ENCODE measurements at regions not wholly inside any gene's neighbourhood (a gene's known extent, or its start where the extent isn't known, plus 50 kb on each side); places are given as distances from the start of the nearest gene placed in this dataset.
A peak's percentile ranks its signal among the peaks of the same experiment; 100 is the strongest.

- H3K36me3 ChIP-seq (replicated peaks; ENCODE audit: low read depth, low read length): no peaks in the 10 kb centered on the region
- H3K9me3 ChIP-seq (ENCODE audit: insufficient read depth, low read length): no peaks in the 10 kb centered on the region
- TF ChIP-seq EZH2phosphoT487 (IDR thresholded peaks at IDR 0.05; ENCODE audit: low read depth): no peak
- TF ChIP-seq, protein P1, sequence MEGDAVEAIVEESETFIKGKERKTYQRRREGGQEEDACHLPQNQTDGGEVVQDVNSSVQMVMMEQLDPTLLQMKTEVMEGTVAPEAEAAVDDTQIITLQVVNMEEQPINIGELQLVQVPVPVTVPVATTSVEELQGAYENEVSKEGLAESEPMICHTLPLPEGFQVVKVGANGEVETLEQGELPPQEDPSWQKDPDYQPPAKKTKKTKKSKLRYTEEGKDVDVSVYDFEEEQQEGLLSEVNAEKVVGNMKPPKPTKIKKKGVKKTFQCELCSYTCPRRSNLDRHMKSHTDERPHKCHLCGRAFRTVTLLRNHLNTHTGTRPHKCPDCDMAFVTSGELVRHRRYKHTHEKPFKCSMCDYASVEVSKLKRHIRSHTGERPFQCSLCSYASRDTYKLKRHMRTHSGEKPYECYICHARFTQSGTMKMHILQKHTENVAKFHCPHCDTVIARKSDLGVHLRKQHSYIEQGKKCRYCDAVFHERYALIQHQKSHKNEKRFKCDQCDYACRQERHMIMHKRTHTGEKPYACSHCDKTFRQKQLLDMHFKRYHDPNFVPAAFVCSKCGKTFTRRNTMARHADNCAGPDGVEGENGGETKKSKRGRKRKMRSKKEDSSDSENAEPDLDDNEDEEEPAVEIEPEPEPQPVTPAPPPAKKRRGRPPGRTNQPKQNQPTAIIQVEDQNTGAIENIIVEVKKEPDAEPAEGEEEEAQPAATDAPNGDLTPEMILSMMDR (IDR thresholded peaks at IDR 0.05; ENCODE audit: low read depth, low read length): no peak
- no peak overlapping the region for H2AFZ ChIP-seq (ENCODE audit: low read depth, low read length)
- no peaks in the 10 kb centered on the region for H3K79me2 ChIP-seq (ENCODE audit: low read length)
- H3K27ac ChIP-seq (ENCODE audit: low read length): no peak overlapping the region
- H3K9ac ChIP-seq (ENCODE audit: low read length): no peak overlapping the region
- peaks cover 9% of the 10 kb centered on the region; the same call in 1 of the 2 replicates for H4K20me1 ChIP-seq (ENCODE audit: insufficient read depth, low read length)
- peaks cover 17% of the 10 kb centered on the region for H3K4me1 ChIP-seq (ENCODE audit: low read length)
- H3K4me3 ChIP-seq (ENCODE audit: low read length): no peak overlapping the region
- peaks cover 40% of the 10 kb centered on the region for H3K27me3 ChIP-seq (ENCODE audit: low read depth, low read length)
- no peak overlapping the region for H3K4me2 ChIP-seq (ENCODE audit: low read length)
These were observed 593.7 kb downstream of the SEMA5A start for GRCh38 chr5:8952147-8952546.

GRCh38 chr5:8953016-8953415 is 592.9 kb downstream of the SEMA5A start:
- Histone ChIP-seq H3K79me2 (ENCODE audit: low read length) (no peaks in the 10 kb centered on the region), H3K36me3 (replicated peaks; ENCODE audit: low read depth, low read length) (no peaks in the 10 kb centered on the region), H4K20me1 (ENCODE audit: insufficient read depth, low read length) (peaks cover 9% of the 10 kb centered on the region; the same call in 1 of the 2 replicates), H3K4me2 (ENCODE audit: low read length) (no peak overlapping the region), H3K9me3 (ENCODE audit: insufficient read depth, low read length) (no peaks in the 10 kb centered on the region), H2AFZ (ENCODE audit: low read depth, low read length) (no peak overlapping the region), H3K27me3 (ENCODE audit: low read depth, low read length) (peaks cover 34% of the 10 kb centered on the region), H3K4me3 (ENCODE audit: low read length) (no peak overlapping the region), H3K9ac (ENCODE audit: low read length) (no peak overlapping the region), H3K4me1 (ENCODE audit: low read length) (peaks cover 17% of the 10 kb centered on the region), H3K27ac (ENCODE audit: low read length) (no peak overlapping the region)
- TF ChIP-seq EZH2phosphoT487 (IDR thresholded peaks at IDR 0.05; ENCODE audit: low read depth): no peak
- TF ChIP-seq, protein P1 (IDR thresholded peaks at IDR 0.05; ENCODE audit: low read depth, low read length): no peak

- Histone ChIP-seq H3K27me3 (ENCODE audit: low read depth, low read length) (peaks cover 24% of the 10 kb centered on the region), H3K27ac (ENCODE audit: low read length) (no peak overlapping the region), H4K20me1 (ENCODE audit: insufficient read depth, low read length) (peaks cover 9% of the 10 kb centered on the region; the same call in 1 of the 2 replicates), H3K79me2 (ENCODE audit: low read length) (no peaks in the 10 kb centered on the region), H2AFZ (ENCODE audit: low read depth, low read length) (no peak overlapping the region), H3K36me3 (replicated peaks; ENCODE audit: low read depth, low read length) (no peaks in the 10 kb centered on the region), H3K4me3 (ENCODE audit: low read length) (no peak overlapping the region), H3K4me1 (ENCODE audit: low read length) (peaks cover 17% of the 10 kb centered on the region), H3K9ac (ENCODE audit: low read length) (no peak overlapping the region), H3K4me2 (ENCODE audit: low read length) (no peak overlapping the region), H3K9me3 (ENCODE audit: insufficient read depth, low read length) (no peaks in the 10 kb centered on the region)
- TF ChIP-seq, protein P1 (IDR thresholded peaks at IDR 0.05; ENCODE audit: low read depth, low read length): no peak
These were observed 591.9 kb downstream of the SEMA5A start for GRCh38 chr5:8953911-8954438.

DNA sequence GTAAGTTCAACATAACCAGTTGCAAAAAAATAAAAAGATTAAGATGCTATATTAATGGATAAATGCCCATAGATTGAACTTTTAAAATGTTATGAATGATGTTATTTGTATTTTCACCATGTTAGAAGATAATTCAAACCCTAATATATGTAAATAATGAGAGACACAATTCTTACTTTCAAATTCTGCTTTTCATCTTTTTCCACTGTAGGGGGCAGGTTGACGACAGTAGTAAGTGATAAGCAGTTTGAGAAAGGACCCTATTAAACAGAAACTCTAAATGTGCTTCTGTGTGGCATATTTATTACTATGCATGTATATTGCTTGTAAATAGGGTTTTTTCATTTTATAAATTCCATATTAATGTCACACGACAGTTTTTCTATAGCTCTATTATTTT is 591.1 kb downstream of the SEMA5A start:
- TF ChIP-seq, protein P1 (IDR thresholded peaks at IDR 0.05; ENCODE audit: low read depth, low read length): peak; percentile 27
- no peak for TF ChIP-seq EZH2phosphoT487 (IDR thresholded peaks at IDR 0.05; ENCODE audit: low read depth)
- H3K9ac ChIP-seq (ENCODE audit: low read length): no peak overlapping the region
- H3K4me3 ChIP-seq (ENCODE audit: low read length): no peak overlapping the region
- 0 out of 2 replicates have a peak, but pooled peaks cover 4% of the 10 kb centered on the region for H4K20me1 ChIP-seq (ENCODE audit: insufficient read depth, low read length)
- no peaks in the 10 kb centered on the region for H3K9me3 ChIP-seq (ENCODE audit: insufficient read depth, low read length)
- no peak overlapping the region for H2AFZ ChIP-seq (ENCODE audit: low read depth, low read length)
- peaks cover 21% of the 10 kb centered on the region for H3K27me3 ChIP-seq (ENCODE audit: low read depth, low read length)
- no peaks in the 10 kb centered on the region for H3K79me2 ChIP-seq (ENCODE audit: low read length)
- no peaks in the 10 kb centered on the region for H3K36me3 ChIP-seq (replicated peaks; ENCODE audit: low read depth, low read length)
- H3K4me1 ChIP-seq (ENCODE audit: low read length): peaks cover 9% of the 10 kb centered on the region
- no peak overlapping the region for H3K4me2 ChIP-seq (ENCODE audit: low read length)
- H3K27ac ChIP-seq (ENCODE audit: low read length): no peak overlapping the region
